ENCODE measurements at regions not wholly inside any gene's neighbourhood (a gene's known extent, or its start where the extent isn't known, plus 50 kb on each side); places are given as distances from the start of the nearest gene placed in this dataset.

DNA sequence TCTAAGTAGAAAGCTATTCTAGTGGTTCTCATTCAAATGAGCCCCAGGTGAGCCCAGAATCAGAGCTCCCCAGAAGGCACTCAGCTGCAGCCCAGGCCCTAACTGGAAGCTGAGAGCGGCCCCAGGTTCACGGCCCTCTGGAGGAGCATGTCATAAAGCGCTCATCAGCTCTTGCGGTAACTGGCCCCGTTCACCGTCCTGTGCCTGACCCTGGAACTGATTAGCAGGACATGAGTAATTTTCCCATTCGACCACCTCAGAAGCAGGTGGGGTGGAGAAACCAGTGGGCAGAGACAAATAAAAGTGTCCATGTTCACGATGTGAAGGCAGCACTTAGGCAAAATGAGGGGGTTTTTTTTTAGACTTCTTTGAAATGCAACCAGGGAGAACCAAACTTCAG, 136.1 kb upstream of the LYZL2 start:
- TF ChIP-seq ISL1 (CRISPR knock-in tag; IDR thresholded peaks at IDR 0.05) (no peak), OSR1 (CRISPR knock-in tag; IDR thresholded peaks at IDR 0.05) (no peak), CSDC2 (CRISPR knock-in tag; IDR thresholded peaks at IDR 0.05) (no peak), RARB (CRISPR knock-in tag; IDR thresholded peaks at IDR 0.05) (no peak), TOX (CRISPR knock-in tag; IDR thresholded peaks at IDR 0.05; ENCODE audit: borderline replicate concordance) (no peak), ZC3H10 (CRISPR knock-in tag; IDR thresholded peaks at IDR 0.05) (no peak), ZNF70 (CRISPR knock-in tag; IDR thresholded peaks at IDR 0.05) (no peak), ZNF8 (CRISPR knock-in tag; IDR thresholded peaks at IDR 0.05) (no peak), PATZ1 (CRISPR knock-in tag; IDR thresholded peaks at IDR 0.05; ENCODE audit: borderline replicate concordance) (no peak), PPARA (CRISPR knock-in tag; IDR thresholded peaks at IDR 0.05; ENCODE audit: borderline replicate concordance) (no peak), SNAI2 (CRISPR knock-in tag; IDR thresholded peaks at IDR 0.05) (no peak), ARNTL (CRISPR knock-in tag; IDR thresholded peaks at IDR 0.05; ENCODE audit: borderline replicate concordance, low read depth) (no peak), ESRRG (CRISPR knock-in tag; IDR thresholded peaks at IDR 0.05) (no peak), GLIS3 (CRISPR knock-in tag; IDR thresholded peaks at IDR 0.05) (no peak)

Data from SK-N-SH treated with all-trans-retinoic acid at 6 μM for 48 hours (cell line).